ENCODE measurements at regions not wholly inside any gene's neighbourhood (a gene's known extent, or its start where the extent isn't known, plus 50 kb on each side); places are given as distances from the start of the nearest gene placed in this dataset.

DNA sequence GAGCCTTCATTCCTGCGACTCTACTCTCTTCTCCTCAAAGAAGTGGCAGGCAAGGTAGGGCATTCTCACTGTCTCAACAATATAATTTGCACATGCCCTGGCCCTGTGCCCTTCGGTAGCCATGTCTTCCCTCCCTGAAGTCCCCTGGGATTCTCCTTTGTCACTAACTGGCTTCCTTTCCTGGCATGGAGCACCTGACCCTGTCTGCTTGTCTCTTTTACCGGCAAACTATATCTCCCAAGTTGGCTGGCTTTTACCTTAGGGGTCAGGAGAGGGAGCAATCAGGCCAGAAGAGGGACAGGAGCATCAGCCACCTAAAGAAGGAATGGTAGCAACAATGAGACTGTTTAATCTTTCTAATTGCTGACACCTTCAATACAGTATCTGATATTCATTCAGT is 51.9 kb upstream of the RMDN2 start:
- TF ChIP-seq SPI1 (IDR thresholded peaks at IDR 0.05; ENCODE audit: low read depth, low read length) (no peak), TAF1 (IDR thresholded peaks at IDR 0.05; ENCODE audit: low read depth, low read length) (no peak), POLR2A (IDR thresholded peaks at IDR 0.05; ENCODE audit: low read depth, low read length) (no peak), POLR2AphosphoS5 (IDR thresholded peaks at IDR 0.05; ENCODE audit: low read depth, low read length) (no peak)

All from GM12891 (cell line).